Liver (tissue), 8 donors: ENCODE measurements at regions not wholly inside any gene's neighbourhood (a gene's known extent, or its start where the extent isn't known, plus 50 kb on each side); places are given as distances from the start of the nearest gene placed in this dataset.
A peak's percentile ranks its signal among the peaks of the same experiment; 100 is the strongest.

Experiments used
- DNase-seq: peaks from one replicate; pipeline ENCODE4 v3.0.0-alpha.2; 2017; ENCODE audit warnings: low spot score
- H3K27ac ChIP-seq, 2 donors: one replicate each; pipeline ENCODE4 v1.7.0; 2013; ENCODE audit warnings: inconsistent platforms in 2 of 2, low read length in 2 of 2, control low read depth in 1 of 2, low read depth in 1 of 2, mild to moderate bottlenecking in 1 of 2
- H3K27me3 ChIP-seq, 4 donors: one replicate each; pipeline versions ENCODE4 v1.6.1 to v1.7.0; 2013; ENCODE audit warnings: low read length in 3 of 4, inconsistent platforms in 1 of 4, mild to moderate bottlenecking in 1 of 4, moderate library complexity in 1 of 4; ENCODE audit not compliant: control insufficient read depth in 4 of 4, insufficient read depth in 4 of 4
- H3K36me3 ChIP-seq, 4 donors: one replicate each; pipeline versions ENCODE4 v1.6.1 to v1.7.0; 2013; ENCODE audit warnings: low read length in 3 of 4, mild to moderate bottlenecking in 3 of 4, low read depth in 1 of 4, moderate library complexity in 1 of 4; ENCODE audit not compliant: control insufficient read depth in 4 of 4, insufficient read depth in 3 of 4
- H3K4me1 ChIP-seq, 4 donors: one replicate each; pipeline versions ENCODE4 v1.6.1 to v1.7.0; 2013; ENCODE audit warnings: low read length in 3 of 4, mild to moderate bottlenecking in 3 of 4, moderate library complexity in 1 of 4; ENCODE audit not compliant: control insufficient read depth in 4 of 4, insufficient read depth in 4 of 4
- H3K4me3 ChIP-seq, 3 donors: one replicate each; pipeline versions ENCODE4 v1.6.1 to v1.7.0; 2013; ENCODE audit warnings: low read length in 3 of 3, control low read depth in 1 of 3, low read depth in 1 of 3, mild to moderate bottlenecking in 1 of 3
- H3K9ac ChIP-seq, 2 donors: one replicate each; pipeline ENCODE4 v1.7.0; 2013; ENCODE audit warnings: low read length in 2 of 2, mild to moderate bottlenecking in 2 of 2, moderate library complexity in 2 of 2, control low read depth in 1 of 2, low read depth in 1 of 2
- H3K9me3 ChIP-seq, 4 donors: one replicate each; pipeline versions ENCODE4 v1.6.1 to v1.7.0; 2013; ENCODE audit warnings: low read length in 3 of 4; ENCODE audit not compliant: control insufficient read depth in 4 of 4
- ATF3 ChIP-seq: IDR thresholded peaks from 2 replicates; pipeline ENCODE4 v1.6.1; 2016; ENCODE audit warnings: antibody characterized with exemption
- EGR1 ChIP-seq, 2 donors: IDR thresholded peaks; 2 replicates each; pipeline ENCODE4 v1.6.1; 2016 to 2018; ENCODE audit warnings: antibody characterized with exemption in 2 of 2, low read depth in 2 of 2
- FOXA1 ChIP-seq: IDR thresholded peaks from 2 replicates; pipeline ENCODE4 v1.6.1; 2016; ENCODE audit warnings: antibody characterized with exemption
- FOXA2 ChIP-seq: IDR thresholded peaks from 2 replicates; pipeline ENCODE4 v1.6.1; 2016; ENCODE audit warnings: antibody characterized with exemption
- GABPA ChIP-seq, 2 donors: IDR thresholded peaks in 1 of 2; conservative IDR thresholded peaks in 1 of 2; 2 replicates each; pipeline ENCODE4 v1.6.1; 2016; ENCODE audit warnings: antibody characterized with exemption in 2 of 2, mild to moderate bottlenecking in 1 of 2, moderate library complexity in 1 of 2
- HNF4A ChIP-seq, 2 donors: conservative IDR thresholded peaks; 2 replicates each; pipeline ENCODE4 v1.6.1; 2016; ENCODE audit warnings: antibody characterized with exemption in 2 of 2, mild to moderate bottlenecking in 2 of 2
- JUND ChIP-seq, 2 donors: IDR thresholded peaks; 2 replicates each; pipeline ENCODE4 v1.6.1; 2016; ENCODE audit warnings: antibody characterized with exemption in 2 of 2
- MAX ChIP-seq: IDR thresholded peaks from 2 replicates; pipeline ENCODE4 v1.6.1; 2016; ENCODE audit warnings: antibody characterized with exemption
- NR2F2 ChIP-seq: IDR thresholded peaks from 2 replicates; pipeline ENCODE4 v1.6.1; 2016; ENCODE audit warnings: antibody characterized with exemption
- RAD21 ChIP-seq, 2 donors: IDR thresholded peaks; 2 replicates each; pipeline ENCODE4 v1.6.1; 2016; ENCODE audit warnings: antibody characterized with exemption in 2 of 2, mild to moderate bottlenecking in 2 of 2
- RXRA ChIP-seq, 2 donors: IDR thresholded peaks; 2 replicates each; pipeline ENCODE4 v1.6.1; 2017 to 2018; ENCODE audit warnings: antibody characterized with exemption in 2 of 2, mild to moderate bottlenecking in 1 of 2
- SP1 ChIP-seq: IDR thresholded peaks from 2 replicates; pipeline ENCODE4 v1.6.1; 2018; ENCODE audit warnings: antibody characterized with exemption, mild to moderate bottlenecking
- TAF1 ChIP-seq: conservative IDR thresholded peaks from 2 replicates; pipeline ENCODE4 v1.6.1; 2016; ENCODE audit warnings: antibody characterized with exemption, mild to moderate bottlenecking
- YY1 ChIP-seq: IDR thresholded peaks from 2 replicates; pipeline ENCODE4 v1.6.1; 2016; ENCODE audit warnings: antibody characterized with exemption, mild to moderate bottlenecking
- WGBS: extraction: QIAGEN DNeasy Blood & Tissue Kit; methylation state at CpG from one replicate; pipeline ENCODE4 v1.1.7; 2013; 5-methylcytosine and 5-hydroxymethylcytosine counted together
- TF ChIP-seq, protein P1 (sequence below): fragments of 150-350 bp; IDR thresholded peaks from 2 replicates; pipeline ENCODE4 v1.5.1; 2017; ENCODE audit warnings: improper control_type of control experiment, low read depth, low read length; ENCODE audit not compliant: missing input control
- TF ChIP-seq, protein P2 (sequence below): IDR thresholded peaks from 2 replicates; pipeline ENCODE4 v1.6.1; 2016; ENCODE audit warnings: antibody characterized with exemption, mild to moderate bottlenecking
- donor health status: healthy.
- donor health status: healthy.
- donor health status: healthy.
- donor health status: healthy.
- donor health status: healthy.

- TF ChIP-seq, protein P1, sequence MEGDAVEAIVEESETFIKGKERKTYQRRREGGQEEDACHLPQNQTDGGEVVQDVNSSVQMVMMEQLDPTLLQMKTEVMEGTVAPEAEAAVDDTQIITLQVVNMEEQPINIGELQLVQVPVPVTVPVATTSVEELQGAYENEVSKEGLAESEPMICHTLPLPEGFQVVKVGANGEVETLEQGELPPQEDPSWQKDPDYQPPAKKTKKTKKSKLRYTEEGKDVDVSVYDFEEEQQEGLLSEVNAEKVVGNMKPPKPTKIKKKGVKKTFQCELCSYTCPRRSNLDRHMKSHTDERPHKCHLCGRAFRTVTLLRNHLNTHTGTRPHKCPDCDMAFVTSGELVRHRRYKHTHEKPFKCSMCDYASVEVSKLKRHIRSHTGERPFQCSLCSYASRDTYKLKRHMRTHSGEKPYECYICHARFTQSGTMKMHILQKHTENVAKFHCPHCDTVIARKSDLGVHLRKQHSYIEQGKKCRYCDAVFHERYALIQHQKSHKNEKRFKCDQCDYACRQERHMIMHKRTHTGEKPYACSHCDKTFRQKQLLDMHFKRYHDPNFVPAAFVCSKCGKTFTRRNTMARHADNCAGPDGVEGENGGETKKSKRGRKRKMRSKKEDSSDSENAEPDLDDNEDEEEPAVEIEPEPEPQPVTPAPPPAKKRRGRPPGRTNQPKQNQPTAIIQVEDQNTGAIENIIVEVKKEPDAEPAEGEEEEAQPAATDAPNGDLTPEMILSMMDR: no peak
- TF ChIP-seq FOXA1 (no peak), RXRA (IDR thresholded peaks at IDR 0.05) (no peak), TAF1 (no peak)
Measured at GRCh38 chr5:15367489-15367888, 132.5 kb upstream of the FBXL7 start (continued).

- Histone ChIP-seq H3K27ac (peak overlapping the region; percentile 29 to 50), H3K9ac (no peak overlapping the region), H3K9me3 (peaks cover 0 to 8% (median under 1%) of the 10 kb centered on the region in 4 donors), H3K4me1 (peaks cover 0 to 5% (median 4%) of the 10 kb centered on the region in 4 donors), H3K27me3 (no peaks in the 10 kb centered on the region), H3K36me3 (no peaks in the 10 kb centered on the region), H3K4me3 (no peak overlapping the region)
- no peak for DNase-seq
- WGBS: 33% methylated on average over 6 of the region's 6 CpGs
- peak; percentile 25 for TF ChIP-seq YY1
- TF ChIP-seq NR2F2: peak; percentile 69
- no peak for TF ChIP-seq MAX
- TF ChIP-seq ATF3: peak; percentile 42
- peak in 1 of 2 donors; percentile 26 for TF ChIP-seq RAD21 (IDR thresholded peaks at IDR 0.05)
- TF ChIP-seq JUND (IDR thresholded peaks at IDR 0.05): peak; percentile 58 to 76
- no peak for TF ChIP-seq EGR1 (IDR thresholded peaks at IDR 0.05; ENCODE audit: low read depth in 2 of 2)
- peak; percentile 47 for TF ChIP-seq SP1
- peak; percentile 80 to 82 for TF ChIP-seq RXRA (IDR thresholded peaks at IDR 0.05)
Measured at GRCh38 chr5:15366676-15367391, 133.1 kb upstream of the FBXL7 start.

GRCh38 chr5:15365070-15365469, 134.9 kb upstream of the FBXL7 start:
- DNase-seq: no peak
- Histone ChIP-seq H3K27me3 (no peaks in the 10 kb centered on the region), H3K27ac (no peak overlapping the region), H3K9ac (no peak overlapping the region), H3K4me3 (no peak overlapping the region), H3K9me3 (peaks cover 0 to 8% (median under 1%) of the 10 kb centered on the region in 4 donors), H3K4me1 (peaks cover 0 to 5% (median 3%) of the 10 kb centered on the region in 4 donors), H3K36me3 (no peaks in the 10 kb centered on the region)
- TF ChIP-seq HNF4A (conservative IDR thresholded peaks at IDR 0.05): no peak
- TF ChIP-seq RAD21 (IDR thresholded peaks at IDR 0.05): no peak
- TF ChIP-seq TAF1: no peak
- no peak for TF ChIP-seq FOXA1
- TF ChIP-seq ATF3: no peak
- TF ChIP-seq, protein P2, sequence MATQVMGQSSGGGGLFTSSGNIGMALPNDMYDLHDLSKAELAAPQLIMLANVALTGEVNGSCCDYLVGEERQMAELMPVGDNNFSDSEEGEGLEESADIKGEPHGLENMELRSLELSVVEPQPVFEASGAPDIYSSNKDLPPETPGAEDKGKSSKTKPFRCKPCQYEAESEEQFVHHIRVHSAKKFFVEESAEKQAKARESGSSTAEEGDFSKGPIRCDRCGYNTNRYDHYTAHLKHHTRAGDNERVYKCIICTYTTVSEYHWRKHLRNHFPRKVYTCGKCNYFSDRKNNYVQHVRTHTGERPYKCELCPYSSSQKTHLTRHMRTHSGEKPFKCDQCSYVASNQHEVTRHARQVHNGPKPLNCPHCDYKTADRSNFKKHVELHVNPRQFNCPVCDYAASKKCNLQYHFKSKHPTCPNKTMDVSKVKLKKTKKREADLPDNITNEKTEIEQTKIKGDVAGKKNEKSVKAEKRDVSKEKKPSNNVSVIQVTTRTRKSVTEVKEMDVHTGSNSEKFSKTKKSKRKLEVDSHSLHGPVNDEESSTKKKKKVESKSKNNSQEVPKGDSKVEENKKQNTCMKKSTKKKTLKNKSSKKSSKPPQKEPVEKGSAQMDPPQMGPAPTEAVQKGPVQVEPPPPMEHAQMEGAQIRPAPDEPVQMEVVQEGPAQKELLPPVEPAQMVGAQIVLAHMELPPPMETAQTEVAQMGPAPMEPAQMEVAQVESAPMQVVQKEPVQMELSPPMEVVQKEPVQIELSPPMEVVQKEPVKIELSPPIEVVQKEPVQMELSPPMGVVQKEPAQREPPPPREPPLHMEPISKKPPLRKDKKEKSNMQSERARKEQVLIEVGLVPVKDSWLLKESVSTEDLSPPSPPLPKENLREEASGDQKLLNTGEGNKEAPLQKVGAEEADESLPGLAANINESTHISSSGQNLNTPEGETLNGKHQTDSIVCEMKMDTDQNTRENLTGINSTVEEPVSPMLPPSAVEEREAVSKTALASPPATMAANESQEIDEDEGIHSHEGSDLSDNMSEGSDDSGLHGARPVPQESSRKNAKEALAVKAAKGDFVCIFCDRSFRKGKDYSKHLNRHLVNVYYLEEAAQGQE: no peak
- TF ChIP-seq RXRA (IDR thresholded peaks at IDR 0.05): no peak
- no peak for TF ChIP-seq FOXA2
- TF ChIP-seq GABPA (IDR thresholded peaks at IDR 0.05 in 1 of 2, conservative IDR thresholded peaks at IDR 0.05 in 1 of 2): no peak
- no peak for TF ChIP-seq JUND (IDR thresholded peaks at IDR 0.05)
- no peak for TF ChIP-seq EGR1 (IDR thresholded peaks at IDR 0.05; ENCODE audit: low read depth in 2 of 2)
- TF ChIP-seq YY1: no peak
